LNCAP (cell line): ENCODE measurements at regions not wholly inside any gene's neighbourhood (a gene's known extent, or its start where the extent isn't known, plus 50 kb on each side); places are given as distances from the start of the nearest gene placed in this dataset.
A peak's percentile ranks its signal among the peaks of the same experiment; 100 is the strongest.

Experiments used
- TF ChIP-seq, protein P1 (sequence below): fragments of 450-650 bp; IDR thresholded peaks from 2 replicates; pipeline ENCODE4 v1.5.1; 2017; ENCODE audit warnings: mild to moderate bottlenecking

DNA sequence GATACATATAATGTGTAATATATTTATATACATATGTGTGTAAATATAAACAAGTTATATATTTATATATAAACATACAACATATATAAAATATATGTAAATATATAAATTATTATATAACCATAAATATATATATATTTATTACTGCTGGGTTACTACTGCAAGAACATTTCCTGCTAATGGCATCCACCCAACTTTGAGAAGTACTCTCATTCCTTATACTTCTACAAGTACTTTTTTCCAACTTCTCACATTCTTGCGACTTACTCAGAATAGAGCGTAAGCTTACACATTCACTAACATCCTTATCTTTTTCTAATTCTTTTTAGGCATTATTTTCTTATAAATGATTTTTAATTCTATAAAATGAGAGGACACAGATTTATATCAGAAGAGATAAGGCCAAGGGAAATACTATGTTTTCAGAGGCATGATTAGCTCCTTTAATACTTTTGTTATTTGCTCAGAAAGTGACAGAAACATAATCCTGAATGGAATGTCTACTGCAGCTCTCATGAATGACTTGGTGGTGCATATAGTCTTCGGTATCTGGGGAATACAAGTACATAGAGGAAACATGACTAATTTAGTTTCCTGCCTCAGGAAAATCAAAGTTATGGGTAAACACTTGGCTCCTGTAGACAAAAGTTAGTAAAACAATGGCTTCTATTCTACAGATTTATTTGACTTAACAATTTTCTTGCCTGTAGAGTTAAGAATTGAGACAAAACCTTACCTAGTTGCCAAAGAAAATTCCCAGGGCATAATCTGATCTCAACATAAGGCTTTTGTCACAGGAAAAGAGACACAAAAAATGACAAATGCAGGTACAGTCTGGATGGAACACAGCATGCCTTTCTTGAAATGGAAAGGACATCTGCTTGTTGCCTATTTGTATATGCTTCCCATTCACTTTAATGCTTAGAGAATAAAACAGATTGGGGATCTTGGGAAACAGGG, 453.9 kb downstream of the SQOR start:
- TF ChIP-seq, protein P1, sequence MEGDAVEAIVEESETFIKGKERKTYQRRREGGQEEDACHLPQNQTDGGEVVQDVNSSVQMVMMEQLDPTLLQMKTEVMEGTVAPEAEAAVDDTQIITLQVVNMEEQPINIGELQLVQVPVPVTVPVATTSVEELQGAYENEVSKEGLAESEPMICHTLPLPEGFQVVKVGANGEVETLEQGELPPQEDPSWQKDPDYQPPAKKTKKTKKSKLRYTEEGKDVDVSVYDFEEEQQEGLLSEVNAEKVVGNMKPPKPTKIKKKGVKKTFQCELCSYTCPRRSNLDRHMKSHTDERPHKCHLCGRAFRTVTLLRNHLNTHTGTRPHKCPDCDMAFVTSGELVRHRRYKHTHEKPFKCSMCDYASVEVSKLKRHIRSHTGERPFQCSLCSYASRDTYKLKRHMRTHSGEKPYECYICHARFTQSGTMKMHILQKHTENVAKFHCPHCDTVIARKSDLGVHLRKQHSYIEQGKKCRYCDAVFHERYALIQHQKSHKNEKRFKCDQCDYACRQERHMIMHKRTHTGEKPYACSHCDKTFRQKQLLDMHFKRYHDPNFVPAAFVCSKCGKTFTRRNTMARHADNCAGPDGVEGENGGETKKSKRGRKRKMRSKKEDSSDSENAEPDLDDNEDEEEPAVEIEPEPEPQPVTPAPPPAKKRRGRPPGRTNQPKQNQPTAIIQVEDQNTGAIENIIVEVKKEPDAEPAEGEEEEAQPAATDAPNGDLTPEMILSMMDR, result no peak

DNA sequence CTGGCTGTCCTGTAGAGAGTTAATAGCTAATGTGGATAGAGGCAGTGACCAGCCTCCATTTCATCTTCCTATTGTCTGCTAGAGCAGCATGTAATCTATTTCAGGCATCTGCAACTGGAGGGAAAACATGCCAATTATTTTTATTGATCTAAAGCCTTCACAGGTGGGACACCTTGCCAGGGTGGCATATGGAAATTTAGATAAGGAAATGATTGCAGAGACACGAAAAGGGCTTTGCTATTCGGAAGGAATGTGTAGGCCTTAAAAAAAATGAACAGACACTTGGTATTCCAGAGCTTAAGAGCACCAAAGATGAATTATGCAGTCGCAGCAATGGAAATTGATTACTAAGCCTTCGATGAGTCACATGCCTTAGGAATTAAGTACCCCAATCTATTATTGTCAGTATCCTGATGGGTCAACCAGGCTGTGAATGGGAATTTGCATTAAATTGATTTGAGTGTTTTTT, 454.7 kb downstream of the SQOR start:
- TF ChIP-seq, protein P1, result no peak

DNA sequence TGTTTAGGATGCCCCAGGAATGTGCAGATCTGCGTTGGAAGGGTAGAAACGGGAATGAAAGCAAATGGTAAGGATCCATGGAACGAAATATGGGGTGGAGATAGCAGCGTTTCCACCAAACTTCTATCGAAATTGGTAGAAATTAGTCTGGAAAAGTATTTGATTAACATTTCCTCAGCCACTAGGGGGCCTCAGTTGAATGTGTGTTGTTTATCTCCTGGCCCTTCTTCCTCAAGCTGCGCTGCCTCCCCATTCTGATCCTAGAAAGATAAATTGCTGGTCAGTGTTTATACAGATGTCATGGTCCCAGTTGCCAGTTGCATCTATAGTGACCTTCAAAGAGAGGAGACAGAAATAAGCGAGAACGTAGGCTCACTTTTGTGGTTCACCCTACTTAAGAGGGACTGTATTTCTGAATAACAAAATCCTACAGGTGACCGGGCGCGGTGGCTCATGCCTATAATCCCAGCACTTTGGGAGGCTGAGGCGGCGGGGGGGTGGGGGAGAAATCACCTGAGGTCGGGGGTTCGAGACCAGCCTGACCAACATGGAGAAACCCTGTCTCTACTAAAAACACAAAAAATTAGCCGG, 457.1 kb downstream of the SQOR start:
- TF ChIP-seq, protein P1, result peak; percentile 70

DNA sequence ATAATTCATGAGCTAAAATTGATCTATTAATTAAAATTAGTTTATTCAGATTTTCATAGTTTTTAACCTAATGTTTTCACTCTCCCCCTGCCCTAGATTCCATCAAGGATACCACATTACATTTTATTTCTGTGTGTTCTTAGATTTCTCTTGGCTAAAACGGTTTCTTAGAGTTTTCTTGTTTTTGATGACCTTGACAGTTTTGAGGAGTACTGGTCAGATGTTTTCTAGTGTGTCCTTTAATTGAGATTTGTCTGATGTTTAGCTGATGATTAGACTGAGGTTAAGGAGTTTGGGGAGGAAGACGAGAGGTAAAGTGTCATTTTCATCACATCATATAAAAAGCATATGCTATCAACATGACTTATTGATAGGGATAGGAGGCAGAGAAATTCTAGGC, 475.9 kb downstream of the SQOR start:
- TF ChIP-seq, protein P1, result no peak

DNA sequence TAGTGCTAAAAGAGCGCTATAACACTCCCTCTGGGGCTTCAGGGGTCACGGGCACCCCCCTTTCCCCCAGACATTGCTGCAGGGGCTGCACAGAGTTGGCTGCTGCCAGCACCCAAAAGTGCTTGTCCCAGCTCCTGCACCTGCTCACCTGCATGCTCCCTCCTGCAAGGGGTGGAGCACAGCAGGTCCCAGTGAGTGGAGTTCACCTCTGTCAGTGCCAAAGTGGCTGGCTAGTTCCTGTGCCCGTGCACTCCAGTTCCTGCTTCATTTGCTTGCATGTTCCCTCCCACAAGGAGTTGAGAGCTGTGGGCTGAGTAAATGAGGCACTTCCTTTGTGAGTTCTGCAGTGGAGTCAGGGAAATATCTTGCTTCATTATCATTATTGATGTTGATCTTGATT, 476.9 kb downstream of the SQOR start:
- TF ChIP-seq, protein P1, result no peak

DNA sequence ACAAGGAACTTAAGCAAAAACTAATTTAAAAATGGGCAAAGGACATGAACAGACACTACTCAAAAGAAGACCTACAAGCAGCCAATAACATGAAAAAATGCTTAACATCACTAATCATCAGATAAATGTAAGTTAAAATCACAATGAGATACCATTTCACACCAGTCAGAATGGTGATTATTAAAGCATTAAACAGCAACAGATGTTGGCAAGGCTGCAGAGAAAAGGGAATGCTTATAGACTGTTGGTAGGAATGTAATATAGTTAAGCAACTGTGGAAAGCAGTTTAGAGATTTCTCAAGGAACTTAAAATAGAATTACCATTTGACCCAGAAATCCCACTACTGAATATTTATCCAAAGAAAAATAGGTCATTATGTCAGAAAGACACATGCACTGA, 482.2 kb downstream of the SQOR start:
- TF ChIP-seq, protein P1, result no peak

DNA sequence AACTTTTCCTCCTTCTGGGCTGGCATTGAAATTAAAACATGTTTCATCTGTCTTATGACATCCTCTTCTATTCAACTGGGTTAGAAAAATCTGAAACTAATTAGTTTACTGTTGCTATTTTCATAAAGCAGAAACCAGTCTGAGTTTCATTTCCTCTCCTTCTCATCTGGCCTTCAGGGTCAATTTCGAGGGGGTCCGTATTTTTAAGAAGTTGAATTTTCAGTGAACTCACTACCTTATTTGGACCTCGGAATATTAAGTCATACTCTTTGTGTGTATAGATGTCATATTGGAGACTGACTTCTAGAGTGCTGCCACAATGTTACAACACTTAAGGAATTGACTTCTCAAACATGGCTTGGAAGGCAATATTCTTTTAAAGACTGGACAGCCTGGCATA, 485.9 kb downstream of the SQOR start:
- TF ChIP-seq, protein P1, result no peak
